Right lobe of liver (tissue), 6 donors: ENCODE measurements at regions not wholly inside any gene's neighbourhood (a gene's known extent, or its start where the extent isn't known, plus 50 kb on each side); places are given as distances from the start of the nearest gene placed in this dataset.

Experiments used
- ATAC-seq, 4 donors: fragments of 200-7000 bp; cut with Tn5 transposase; one replicate each; pipeline ENCODE4 v1.9.1; 2020; ENCODE audit warnings: mild to moderate bottlenecking in 4 of 4, moderate library complexity in 4 of 4
- DNase-seq, 3 donors: peaks; one replicate each; pipeline ENCODE4 v3.0.0-alpha.2; 2020
- H3K27ac ChIP-seq, 3 donors: fragments of 200-600 bp; one replicate each; pipeline ENCODE4 v1.8.0; 2022
- H3K27me3 ChIP-seq, 2 donors: fragments of 200-600 bp; one replicate each; pipeline ENCODE4 v1.8.0; 2022
- H3K36me3 ChIP-seq, 4 donors: fragments of 200-600 bp; sonication (generic) in 1 of 4; one replicate each; pipeline versions ENCODE4 v1.5.1 to v1.8.0; 2017 to 2022; ENCODE audit warnings: control low read depth in 1 of 4
- H3K4me1 ChIP-seq, 4 donors: fragments of 200-600 bp; sonication (generic) in 1 of 4; one replicate each; pipeline versions ENCODE4 v1.5.1 to v1.8.0; 2017 to 2022; ENCODE audit warnings: control low read depth in 1 of 4
- H3K4me3 ChIP-seq, 3 donors: fragments of 200-600 bp; one replicate each; pipeline ENCODE4 v1.8.0; 2022
- H3K9me3 ChIP-seq, 4 donors: fragments of 200-600 bp; sonication (generic) in 1 of 4; one replicate each; pipeline versions ENCODE4 v1.5.1 to v1.8.0; 2017 to 2022; ENCODE audit warnings: control low read depth in 1 of 4
- POLR2A ChIP-seq: fragments of 450-650 bp; IDR thresholded peaks from one replicate; pipeline ENCODE4 v1.6.1; 2017; ENCODE audit warnings: antibody characterized with exemption, mild to moderate bottlenecking
- WGBS: methylation state at CpG from one replicate; pipeline ENCODE4 v1.1.6; 2018; ENCODE audit warnings: low coverage, low lambda C conversion rate; ENCODE audit not compliant: insufficient coverage; ENCODE audit errors: missing lambda C conversion rate; 5-methylcytosine and 5-hydroxymethylcytosine counted together
- intact Hi-C, 2 donors: fragments of 100-400 bp; cut with DNase I; formaldehyde crosslinking; loops; one replicate each; pipeline versions ENCODE4 v1.11.2 to v1.14.1; 2022
- TF ChIP-seq, protein P1 (sequence below), 4 donors: fragments of 200-600 bp in 3 of 4; fragments of 450-650 bp in 1 of 4; IDR thresholded peaks; one replicate each; pipeline versions ENCODE4 v1.5.1 to v1.8.0; 2016 to 2022; ENCODE audit warnings: antibody characterized with exemption in 4 of 4, mild to moderate bottlenecking in 2 of 4
- donor health status: DM: no; HTN: yes; CAD: no.
- donor health status: DM: no; HTN: no; CAD: no.
- donor health status: DM: no; HTN: no; CAD: no.
- donor health status: DM: no; HTN: yes; CAD: no.
- donor health status: DM: no; HTN: yes; CAD: no.

DNA sequence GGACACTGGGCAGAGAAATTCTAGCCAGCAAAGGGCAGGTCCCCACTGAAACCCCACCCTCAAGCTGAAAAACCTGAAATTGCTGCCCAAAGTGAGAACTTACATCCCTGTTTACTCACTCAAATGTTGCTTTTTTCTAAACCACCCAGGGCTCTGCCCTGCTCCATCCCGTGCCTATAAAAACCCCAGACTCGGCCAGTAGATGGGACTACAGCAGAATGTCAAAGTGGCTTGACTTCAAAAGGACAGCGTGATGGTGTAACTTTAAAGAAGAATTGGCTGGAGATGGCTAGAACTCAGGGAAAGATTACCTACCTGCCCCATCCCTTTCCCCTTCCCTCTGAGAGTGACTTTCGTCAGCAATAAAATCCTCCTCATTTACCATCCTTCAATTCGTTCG is 246.9 kb downstream of the PYDC2 start:
- Histone ChIP-seq H3K36me3 (no peaks in the 10 kb centered on the region), H3K4me1 (no peaks in the 10 kb centered on the region), H3K27ac (no peak overlapping the region), H3K27me3 (no peaks in the 10 kb centered on the region), H3K4me3 (no peak overlapping the region), H3K9me3 (no peaks in the 10 kb centered on the region)
- no peak for TF ChIP-seq POLR2A
- TF ChIP-seq, protein P1, sequence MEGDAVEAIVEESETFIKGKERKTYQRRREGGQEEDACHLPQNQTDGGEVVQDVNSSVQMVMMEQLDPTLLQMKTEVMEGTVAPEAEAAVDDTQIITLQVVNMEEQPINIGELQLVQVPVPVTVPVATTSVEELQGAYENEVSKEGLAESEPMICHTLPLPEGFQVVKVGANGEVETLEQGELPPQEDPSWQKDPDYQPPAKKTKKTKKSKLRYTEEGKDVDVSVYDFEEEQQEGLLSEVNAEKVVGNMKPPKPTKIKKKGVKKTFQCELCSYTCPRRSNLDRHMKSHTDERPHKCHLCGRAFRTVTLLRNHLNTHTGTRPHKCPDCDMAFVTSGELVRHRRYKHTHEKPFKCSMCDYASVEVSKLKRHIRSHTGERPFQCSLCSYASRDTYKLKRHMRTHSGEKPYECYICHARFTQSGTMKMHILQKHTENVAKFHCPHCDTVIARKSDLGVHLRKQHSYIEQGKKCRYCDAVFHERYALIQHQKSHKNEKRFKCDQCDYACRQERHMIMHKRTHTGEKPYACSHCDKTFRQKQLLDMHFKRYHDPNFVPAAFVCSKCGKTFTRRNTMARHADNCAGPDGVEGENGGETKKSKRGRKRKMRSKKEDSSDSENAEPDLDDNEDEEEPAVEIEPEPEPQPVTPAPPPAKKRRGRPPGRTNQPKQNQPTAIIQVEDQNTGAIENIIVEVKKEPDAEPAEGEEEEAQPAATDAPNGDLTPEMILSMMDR (IDR thresholded peaks at IDR 0.05), result no peak
- WGBS, result 54% methylated on average over 5 of the region's 6 CpGs
- intact Hi-C loops, result no loop called here
- ATAC-seq, result no peak
- no peak for DNase-seq

DNA sequence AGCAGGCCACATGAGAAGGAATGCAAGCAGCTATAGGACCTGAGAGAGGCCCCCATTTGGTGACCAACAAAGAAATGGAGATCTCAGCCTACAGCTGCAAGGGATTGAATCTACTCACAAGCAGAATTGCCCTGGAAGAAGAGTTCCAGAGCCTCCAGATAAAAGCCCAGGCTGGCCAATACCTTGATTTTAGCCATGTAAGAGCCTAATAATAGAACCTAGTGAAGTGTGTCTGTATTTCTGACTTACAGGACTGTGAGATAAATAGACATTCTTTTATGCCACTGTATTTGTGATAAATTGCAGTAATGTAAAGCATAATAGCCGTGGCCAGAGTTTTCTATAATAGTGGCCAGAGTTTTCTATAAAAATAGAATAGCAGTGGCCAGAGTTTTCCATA is 254.6 kb downstream of the PYDC2 start:
- WGBS, result 64% methylated on average over 1 of the region's 1 CpG
- no peak overlapping the region for H3K4me3 ChIP-seq
- intact Hi-C loops, result no loop called here
- no peaks in the 10 kb centered on the region for H3K36me3 ChIP-seq
- TF ChIP-seq, protein P1 (IDR thresholded peaks at IDR 0.05), result no peak
- TF ChIP-seq POLR2A, result no peak
- H3K4me1 ChIP-seq, result no peaks in the 10 kb centered on the region
- no peak overlapping the region for H3K27ac ChIP-seq
- H3K27me3 ChIP-seq, result no peaks in the 10 kb centered on the region
- H3K9me3 ChIP-seq, result no peaks in the 10 kb centered on the region
- DNase-seq (no peak), ATAC-seq (no peak)

GRCh38 chr3:191721390-191721861 is 260.5 kb downstream of the PYDC2 start:
- no peak for DNase-seq
- Histone ChIP-seq H3K4me3 (no peak overlapping the region), H3K9me3 (no peaks in the 10 kb centered on the region), H3K4me1 (peaks cover 0 to 2% (median under 1%) of the 10 kb centered on the region in 4 donors), H3K27ac (no peak overlapping the region), H3K27me3 (no peaks in the 10 kb centered on the region), H3K36me3 (no peaks in the 10 kb centered on the region)
- intact Hi-C loops, result no loop called here
- ATAC-seq, result peak in 2 of 4 donors; percentile 19 to 50
- TF ChIP-seq POLR2A, result no peak
- TF ChIP-seq, protein P1 (IDR thresholded peaks at IDR 0.05), result no peak
- WGBS, result 36% methylated on average over 4 of the region's 4 CpGs

- DNase-seq, result no peak
- Histone ChIP-seq H3K36me3 (no peaks in the 10 kb centered on the region), H3K9me3 (no peaks in the 10 kb centered on the region), H3K27ac (no peak overlapping the region), H3K4me1 (peaks cover 0 to 7% (median 2%) of the 10 kb centered on the region in 4 donors), H3K27me3 (no peaks in the 10 kb centered on the region), H3K4me3 (no peak overlapping the region)
- intact Hi-C loops, result no loop called here
- no peak for TF ChIP-seq POLR2A
- TF ChIP-seq, protein P1 (IDR thresholded peaks at IDR 0.05), result no peak
- 8% methylated on average over 1 of the region's 1 CpG for WGBS
- peak; percentile 54 to 66 (median 61) for ATAC-seq
Measured at GRCh38 chr3:191721990-191722389, 261.0 kb downstream of the PYDC2 start.

DNA sequence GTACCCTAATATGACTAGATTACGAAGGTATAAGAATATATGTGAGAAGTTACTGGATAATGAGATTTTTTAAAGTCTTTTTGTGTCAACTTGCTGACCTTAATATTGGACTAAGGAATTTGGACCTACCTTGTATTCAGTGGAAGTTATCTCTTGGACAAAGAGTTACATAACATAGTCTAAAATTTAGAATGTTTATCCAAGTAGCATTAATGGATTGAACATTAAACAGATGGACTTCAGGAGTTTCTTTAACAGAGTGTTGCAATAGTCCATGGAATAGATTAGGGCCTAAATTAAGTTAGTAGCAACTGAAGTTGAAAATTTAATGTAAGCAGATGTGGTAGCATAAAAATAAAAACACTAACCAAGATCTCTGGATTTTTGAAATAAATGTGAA is 266.4 kb downstream of the PYDC2 start:
- 19% methylated on average over 1 of the region's 1 CpG for WGBS
- Histone ChIP-seq H3K27me3 (no peaks in the 10 kb centered on the region), H3K27ac (peak overlapping the region in 1 of 3 donors; percentile 15), H3K4me1 (peaks cover 0 to 23% (median 5%) of the 10 kb centered on the region in 4 donors), H3K4me3 (no peak overlapping the region), H3K9me3 (no peaks in the 10 kb centered on the region), H3K36me3 (no peaks in the 10 kb centered on the region)
- TF ChIP-seq POLR2A, result no peak
- TF ChIP-seq, protein P1 (IDR thresholded peaks at IDR 0.05), result no peak
- intact Hi-C loops, result no loop called here
- no peak for DNase-seq
- peak; percentile 79 to 99 (median 85) for ATAC-seq
